Right lobe of liver (tissue), 4 donors: ENCODE measurements at regions not wholly inside any gene's neighbourhood (a gene's known extent, or its start where the extent isn't known, plus 50 kb on each side); places are given as distances from the start of the nearest gene placed in this dataset.

Experiments used
- POLR2A ChIP-seq: fragments of 450-650 bp; IDR thresholded peaks from one replicate; pipeline ENCODE4 v1.6.1; 2017; ENCODE audit warnings: antibody characterized with exemption, mild to moderate bottlenecking
- TF ChIP-seq, protein P1 (sequence below), 4 donors: fragments of 200-600 bp in 3 of 4; fragments of 450-650 bp in 1 of 4; IDR thresholded peaks; one replicate each; pipeline versions ENCODE4 v1.5.1 to v1.8.0; 2016 to 2022; ENCODE audit warnings: antibody characterized with exemption in 4 of 4, mild to moderate bottlenecking in 2 of 4
- donor health status: DM: no; HTN: no; CAD: no.
- donor health status: DM: no; HTN: no; CAD: no.
- donor health status: DM: no; HTN: yes; CAD: no.

DNA sequence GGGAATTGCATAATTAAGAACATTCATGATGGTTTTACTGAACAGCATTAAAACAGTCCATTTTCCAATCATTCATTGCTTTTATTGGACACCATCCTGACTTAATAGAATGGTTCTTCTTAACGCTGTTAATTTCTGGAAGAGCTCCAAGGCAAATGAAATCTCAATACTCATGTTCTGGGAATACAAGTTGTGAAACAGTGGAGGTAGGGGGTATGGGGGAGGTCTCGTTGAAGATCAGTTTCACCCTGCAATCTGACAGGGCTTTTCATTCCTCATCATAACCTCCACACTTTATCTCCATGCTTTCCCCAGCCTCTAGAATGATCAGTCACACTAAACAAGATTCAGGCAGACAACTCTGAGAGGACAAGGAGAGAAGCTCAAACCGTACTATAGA, 113.6 kb downstream of the ETAA1 start:
- TF ChIP-seq, protein P1, sequence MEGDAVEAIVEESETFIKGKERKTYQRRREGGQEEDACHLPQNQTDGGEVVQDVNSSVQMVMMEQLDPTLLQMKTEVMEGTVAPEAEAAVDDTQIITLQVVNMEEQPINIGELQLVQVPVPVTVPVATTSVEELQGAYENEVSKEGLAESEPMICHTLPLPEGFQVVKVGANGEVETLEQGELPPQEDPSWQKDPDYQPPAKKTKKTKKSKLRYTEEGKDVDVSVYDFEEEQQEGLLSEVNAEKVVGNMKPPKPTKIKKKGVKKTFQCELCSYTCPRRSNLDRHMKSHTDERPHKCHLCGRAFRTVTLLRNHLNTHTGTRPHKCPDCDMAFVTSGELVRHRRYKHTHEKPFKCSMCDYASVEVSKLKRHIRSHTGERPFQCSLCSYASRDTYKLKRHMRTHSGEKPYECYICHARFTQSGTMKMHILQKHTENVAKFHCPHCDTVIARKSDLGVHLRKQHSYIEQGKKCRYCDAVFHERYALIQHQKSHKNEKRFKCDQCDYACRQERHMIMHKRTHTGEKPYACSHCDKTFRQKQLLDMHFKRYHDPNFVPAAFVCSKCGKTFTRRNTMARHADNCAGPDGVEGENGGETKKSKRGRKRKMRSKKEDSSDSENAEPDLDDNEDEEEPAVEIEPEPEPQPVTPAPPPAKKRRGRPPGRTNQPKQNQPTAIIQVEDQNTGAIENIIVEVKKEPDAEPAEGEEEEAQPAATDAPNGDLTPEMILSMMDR (IDR thresholded peaks at IDR 0.05): no peak
- TF ChIP-seq POLR2A: no peak
